Lower lobe of right lung (tissue), 2 donors: ENCODE measurements at regions not wholly inside any gene's neighbourhood (a gene's known extent, or its start where the extent isn't known, plus 50 kb on each side); places are given as distances from the start of the nearest gene placed in this dataset.

Experiments
- ATAC-seq, 2 donors: fragments of 200-7000 bp; cut with Tn5 transposase; one replicate each; pipeline ENCODE4 v1.9.1; 2020 to 2022; ENCODE audit warnings: mild to moderate bottlenecking in 2 of 2, moderate library complexity in 2 of 2
- DNase-seq: peaks from one replicate; pipeline ENCODE4 v3.0.0-alpha.2; 2020
- H3K27ac ChIP-seq: fragments of 200-600 bp; one replicate; pipeline ENCODE4 v1.8.0; 2022
- H3K27me3 ChIP-seq: fragments of 200-600 bp; one replicate; pipeline ENCODE4 v1.8.0; 2022; ENCODE audit warnings: low read depth
- H3K36me3 ChIP-seq: fragments of 200-600 bp; one replicate; pipeline ENCODE4 v1.8.0; 2022; ENCODE audit warnings: mild to moderate bottlenecking
- H3K4me1 ChIP-seq: fragments of 200-600 bp; one replicate; pipeline ENCODE4 v1.8.0; 2022
- H3K4me3 ChIP-seq: fragments of 200-600 bp; one replicate; pipeline ENCODE4 v1.8.0; 2022; ENCODE audit warnings: mild to moderate bottlenecking
- H3K9me3 ChIP-seq: fragments of 200-600 bp; one replicate; pipeline ENCODE4 v1.8.0; 2022
- CTCF ChIP-seq: fragments of 200-600 bp; IDR thresholded peaks from one replicate; pipeline ENCODE4 v1.8.0; 2022; ENCODE audit warnings: antibody characterized with exemption, mild to moderate bottlenecking
- intact Hi-C: fragments of 100-400 bp; cut with DNase I; formaldehyde crosslinking; loops from one replicate; pipeline ENCODE4 v1.11.0; 2022
- donor health status: DM: no; HTN: yes; CAD: no; lungs with severe emphysema.

GRCh38 chr2:221216636-221217035 lies 355.5 kb downstream of the EPHA4 start:
- no peak for DNase-seq
- Histone ChIP-seq H3K27ac (no peak overlapping the region), H3K4me3 (no peak overlapping the region), H3K9me3 (no peaks in the 10 kb centered on the region), H3K27me3 (no peaks in the 10 kb centered on the region), H3K36me3 (no peaks in the 10 kb centered on the region), H3K4me1 (no peaks in the 10 kb centered on the region)
- TF ChIP-seq CTCF = no peak
- no peak for ATAC-seq
- intact Hi-C loops = no loop called here

DNA sequence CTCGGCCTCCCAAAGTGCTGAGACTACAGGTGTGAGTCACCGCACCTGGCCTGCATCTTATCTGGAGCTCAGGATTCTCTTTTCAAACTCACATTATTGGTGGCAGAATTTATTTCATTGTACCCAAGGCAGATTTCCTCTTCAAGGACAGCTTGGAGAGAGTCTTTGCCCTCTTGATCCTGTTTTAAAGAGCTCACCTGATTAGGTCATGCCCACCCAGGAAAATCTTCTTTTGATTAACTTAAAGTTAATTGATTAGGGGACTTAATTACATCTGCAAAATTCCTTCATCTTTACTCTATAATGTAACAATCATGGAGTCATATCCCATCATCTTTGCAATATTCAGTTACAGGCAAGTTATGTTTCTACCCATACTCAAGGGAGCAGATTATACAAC lies 346.4 kb downstream of the EPHA4 start:
- DNase-seq = no peak
- Histone ChIP-seq H3K4me3 (no peak overlapping the region), H3K27me3 (no peaks in the 10 kb centered on the region), H3K9me3 (no peaks in the 10 kb centered on the region), H3K27ac (no peak overlapping the region), H3K36me3 (no peaks in the 10 kb centered on the region), H3K4me1 (no peaks in the 10 kb centered on the region)
- intact Hi-C loops = no loop called here
- no peak for ATAC-seq
- no peak for TF ChIP-seq CTCF

GRCh38 chr2:221228214-221228769 lies 343.8 kb downstream of the EPHA4 start:
- TF ChIP-seq CTCF = no peak
- no peak for ATAC-seq
- no peak for DNase-seq

GRCh38 chr2:221229099-221229498 lies 343.0 kb downstream of the EPHA4 start:
- Histone ChIP-seq H3K4me1 (no peaks in the 10 kb centered on the region), H3K9me3 (no peaks in the 10 kb centered on the region), H3K27ac (no peak overlapping the region), H3K36me3 (no peaks in the 10 kb centered on the region), H3K27me3 (no peaks in the 10 kb centered on the region), H3K4me3 (no peak overlapping the region)
- intact Hi-C loops = no loop called here
- no peak for TF ChIP-seq CTCF
- DNase-seq (no peak), ATAC-seq (no peak)

More at GRCh38 chr2:221228214-221228769, 343.8 kb downstream of the EPHA4 start:
- no peaks in the 10 kb centered on the region for H3K27me3 ChIP-seq
- intact Hi-C loops = no loop called here
- H3K4me3 ChIP-seq = no peak overlapping the region
- H3K27ac ChIP-seq = no peak overlapping the region
- H3K4me1 ChIP-seq = no peaks in the 10 kb centered on the region
- H3K36me3 ChIP-seq = no peaks in the 10 kb centered on the region
- no peaks in the 10 kb centered on the region for H3K9me3 ChIP-seq

DNA sequence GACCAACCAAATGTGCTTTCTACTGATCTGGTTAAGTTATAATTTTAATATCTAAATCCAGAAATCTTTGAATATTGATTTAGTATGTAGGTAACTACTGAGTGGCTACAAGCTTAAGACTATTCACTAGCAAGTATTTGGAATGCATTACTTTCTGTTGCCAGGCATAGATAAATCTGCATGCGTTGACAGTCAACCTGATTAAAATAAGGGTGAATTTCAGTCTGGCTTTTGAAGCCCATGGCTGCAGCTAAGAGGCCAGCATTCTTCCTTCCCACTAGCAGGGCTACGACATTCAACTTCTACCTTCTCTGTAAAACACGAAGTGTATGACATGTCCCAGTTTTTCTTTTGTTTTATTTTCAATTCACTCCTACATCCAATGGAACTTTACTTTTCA lies 340.6 kb downstream of the EPHA4 start:
- Histone ChIP-seq H3K27me3 (no peaks in the 10 kb centered on the region), H3K36me3 (no peaks in the 10 kb centered on the region), H3K27ac (no peak overlapping the region), H3K4me3 (no peak overlapping the region), H3K9me3 (no peaks in the 10 kb centered on the region), H3K4me1 (no peaks in the 10 kb centered on the region)
- intact Hi-C loops = no loop called here
- no peak for ATAC-seq
- no peak for DNase-seq
- TF ChIP-seq CTCF = no peak

GRCh38 chr2:221235941-221236340 lies 336.2 kb downstream of the EPHA4 start:
- no peak for TF ChIP-seq CTCF
- no peaks in the 10 kb centered on the region for H3K4me1 ChIP-seq
- ATAC-seq (no peak), DNase-seq (no peak)
- H3K36me3 ChIP-seq = no peaks in the 10 kb centered on the region
- H3K27me3 ChIP-seq = no peaks in the 10 kb centered on the region
- H3K9me3 ChIP-seq = no peaks in the 10 kb centered on the region
- no peak overlapping the region for H3K4me3 ChIP-seq
- intact Hi-C loops = no loop called here
- H3K27ac ChIP-seq = peak overlapping the region; percentile 16
